ENCODE measurements at regions not wholly inside any gene's neighbourhood (a gene's known extent, or its start where the extent isn't known, plus 50 kb on each side); places are given as distances from the start of the nearest gene placed in this dataset.
"Not testable (repeated sequence)": the region's sequence is repeated elsewhere in the genome, so short reads cannot be mapped to it uniquely, and the experiment has no call there.

GRCh38 chr11:36783808-36784207 lies 185.8 kb upstream of the RAG2 start:
- no peak for DNase-seq
- no peak for ATAC-seq

- DNase-seq, result no peak
- no peak for ATAC-seq
Measured at GRCh38 chr11:36779791-36780190, 181.8 kb upstream of the RAG2 start.

- DNase-seq, result no peak
Measured at GRCh38 chr11:36777311-36777710, 179.3 kb upstream of the RAG2 start.

GRCh38 chr11:36775756-36776155 lies 177.7 kb upstream of the RAG2 start:
- no peak for DNase-seq
- no peak for ATAC-seq

More at GRCh38 chr11:36777311-36777710, 179.3 kb upstream of the RAG2 start:
- ATAC-seq, result no peak

GRCh38 chr11:36775130-36775529 lies 177.1 kb upstream of the RAG2 start:
- no peak for ATAC-seq
- no peak for DNase-seq

- DNase-seq (no peak), ATAC-seq (no peak)
Measured at GRCh38 chr11:36774603-36775002, 176.6 kb upstream of the RAG2 start.

GRCh38 chr11:36763187-36763586 lies 165.2 kb upstream of the RAG2 start:
- DNase-seq (no peak), ATAC-seq (no peak)

- DNase-seq (no peak), ATAC-seq (no peak)
Measured at GRCh38 chr11:36757075-36757474, 159.0 kb upstream of the RAG2 start.

GRCh38 chr11:36753960-36754359 lies 155.9 kb upstream of the RAG2 start:
- ATAC-seq (no peak), DNase-seq (no peak)

GRCh38 chr11:36751996-36752395 lies 154.0 kb upstream of the RAG2 start:
- DNase-seq (no peak), ATAC-seq (no peak)

- ATAC-seq (no peak), DNase-seq (no peak)
Measured at GRCh38 chr11:36751335-36751781, 153.3 kb upstream of the RAG2 start.

GRCh38 chr11:36750349-36750748 lies 152.3 kb upstream of the RAG2 start:
- DNase-seq, result no peak
- no peak for ATAC-seq

GRCh38 chr11:36748836-36749235 lies 150.8 kb upstream of the RAG2 start:
- no peak for DNase-seq
- no peak for ATAC-seq

GRCh38 chr11:36746886-36747710 lies 149.1 kb upstream of the RAG2 start:
- peak; percentile 96 for ATAC-seq
- peak; percentile 84 for DNase-seq

- peak; percentile 51 for ATAC-seq
- peak; percentile 74 for DNase-seq
Measured at GRCh38 chr11:36744375-36745168, 146.5 kb upstream of the RAG2 start.

GRCh38 chr11:36743039-36743438 lies 145.0 kb upstream of the RAG2 start:
- no peak for ATAC-seq
- DNase-seq, result no peak

- DNase-seq, result no peak
- ATAC-seq, result no peak
Measured at GRCh38 chr11:36741515-36741914, 143.5 kb upstream of the RAG2 start.

- no peak for ATAC-seq
- no peak for DNase-seq
Measured at GRCh38 chr11:36738292-36738861, 140.3 kb upstream of the RAG2 start.

- ATAC-seq (no peak), DNase-seq (no peak)
Measured at GRCh38 chr11:36736103-36736502, 138.1 kb upstream of the RAG2 start.

GRCh38 chr11:36733721-36734120 lies 135.7 kb upstream of the RAG2 start:
- DNase-seq, ATAC-seq: not testable (repeated sequence)

GRCh38 chr11:36730761-36731160 lies 132.7 kb upstream of the RAG2 start:
- DNase-seq (no peak), ATAC-seq (no peak)

- ATAC-seq, result no peak
- no peak for DNase-seq
Measured at GRCh38 chr11:36729825-36730224, 131.8 kb upstream of the RAG2 start.

GRCh38 chr11:36726420-36726819 lies 128.4 kb upstream of the RAG2 start:
- no peak for ATAC-seq
- DNase-seq, result no peak

Measured in stimulated activated naive CD8-positive, alpha-beta T cell treated with anti-CD3 and anti-CD28 coated beads, Interleukin-15, Interleukin-2, amounts not matched to agents 100 U/mL and 50 U/mL, for 24 hours (primary cell).